ENCODE measurements at regions not wholly inside any gene's neighbourhood (a gene's known extent, or its start where the extent isn't known, plus 50 kb on each side); places are given as distances from the start of the nearest gene placed in this dataset.

GRCh38 chrX:55907968-55908607, 190.5 kb downstream of the RRAGB start:
- no peak overlapping the region for H3K27ac ChIP-seq (ENCODE audit: extremely low read depth, low read depth, low read length)
- no peaks in the 10 kb centered on the region for H3K4me1 ChIP-seq (ENCODE audit: control insufficient read depth, insufficient read depth, low read length)
- H3K9me3 ChIP-seq (ENCODE audit: control insufficient read depth, insufficient read depth, low read depth, low read length), result no peaks in the 10 kb centered on the region
- ChIA-PET POLR2A (no interaction called here), CTCF (no interaction called here)
- H3K4me3 ChIP-seq (ENCODE audit: low read depth, low read length), result peak overlapping the region; percentile 45
- TF ChIP-seq ZBTB48 (tag by site-specific recombination; IDR thresholded peaks at IDR 0.05), result peak; percentile 29; the same call in 1 of the 2 replicates
- no peak for TF ChIP-seq ZNF449 (tag by site-specific recombination; IDR thresholded peaks at IDR 0.05)
- no peak for TF ChIP-seq ZNF16 (tag by site-specific recombination; IDR thresholded peaks at IDR 0.05; ENCODE audit: low read depth)
- no peak for TF ChIP-seq ZSCAN18 (tag by site-specific recombination; IDR thresholded peaks at IDR 0.05)
- TF ChIP-seq ZNF335 (tag by site-specific recombination; conservative IDR thresholded peaks at IDR 0.05), result peak; percentile 47; the same call in 1 of the 2 replicates
- TF ChIP-seq GLI4 (tag by site-specific recombination; IDR thresholded peaks at IDR 0.05), result no peak
- TF ChIP-seq REPIN1 (tag by site-specific recombination; IDR thresholded peaks at IDR 0.05; ENCODE audit: low read depth), result no peak
- TF ChIP-seq KLF8 (tag by site-specific recombination; IDR thresholded peaks at IDR 0.05), result no peak
- no peaks in the 10 kb centered on the region for H3K36me3 ChIP-seq (ENCODE audit: control insufficient read depth in 2 of 2, insufficient read depth in 1 of 2, low read length in 2 of 2)

GRCh38 chrX:55908661-55909212, 191.2 kb downstream of the RRAGB start:
- TF ChIP-seq ZNF548 (tag by site-specific recombination; IDR thresholded peaks at IDR 0.05) (no peak), ZNF335 (tag by site-specific recombination; conservative IDR thresholded peaks at IDR 0.05) (0 out of 2 replicates have a peak, but pooled peaks have one; percentile 41), ZNF311 (tag by site-specific recombination; IDR thresholded peaks at IDR 0.05; ENCODE audit: borderline replicate concordance) (no peak), ZNF133 (tag by site-specific recombination; IDR thresholded peaks at IDR 0.05) (no peak)
- POLR2A ChIA-PET, result no interaction called here
- H3K27ac ChIP-seq (ENCODE audit: extremely low read depth, low read depth, low read length), result no peak overlapping the region
- H3K9me3 ChIP-seq (ENCODE audit: control insufficient read depth, insufficient read depth, low read depth, low read length), result no peaks in the 10 kb centered on the region
- peak overlapping the region; percentile 45 for H3K4me3 ChIP-seq (ENCODE audit: low read depth, low read length)
- CTCF ChIA-PET, result interaction anchor here (0.5 to 0.6 kb wide), 2 partner anchors 213 to 1086 kb away, joined by 3 read pairs; no protein-coding TSS in a partner anchor
- no peaks in the 10 kb centered on the region for H3K4me1 ChIP-seq (ENCODE audit: control insufficient read depth, insufficient read depth, low read length)
- no peaks in the 10 kb centered on the region for H3K36me3 ChIP-seq (ENCODE audit: control insufficient read depth in 2 of 2, insufficient read depth in 1 of 2, low read length in 2 of 2)

- Histone ChIP-seq H3K4me3 (ENCODE audit: low read depth, low read length) (no peak overlapping the region), H3K27ac (ENCODE audit: extremely low read depth, low read depth, low read length) (no peak overlapping the region), H3K36me3 (ENCODE audit: control insufficient read depth in 2 of 2, insufficient read depth in 1 of 2, low read length in 2 of 2) (no peaks in the 10 kb centered on the region), H3K9me3 (ENCODE audit: control insufficient read depth, insufficient read depth, low read depth, low read length) (no peaks in the 10 kb centered on the region), H3K4me1 (ENCODE audit: control insufficient read depth, insufficient read depth, low read length) (no peaks in the 10 kb centered on the region)
- ChIA-PET POLR2A (no interaction called here), CTCF (interaction anchor here (0.7 to 1.3 kb wide), 2 partner anchors 28 to 785 kb away, joined by 3 to 4 read pairs; no protein-coding TSS in a partner anchor)
- TF ChIP-seq ZNF518A (tag by site-specific recombination; conservative IDR thresholded peaks at IDR 0.05; ENCODE audit: low read depth), result no peak
- no peak for TF ChIP-seq ZBTB11 (tag by site-specific recombination; conservative IDR thresholded peaks at IDR 0.05; ENCODE audit: low read depth)
- no peak for TF ChIP-seq ZNF366 (tag by site-specific recombination; conservative IDR thresholded peaks at IDR 0.05)
- TF ChIP-seq HOXD13 (CRISPR knock-in tag; IDR thresholded peaks at IDR 0.05; ENCODE audit: borderline replicate concordance), result no peak
These were observed 202.0 kb downstream of the RRAGB start for GRCh38 chrX:55919367-55920221.
